HepG2 (cell line): ENCODE measurements at regions not wholly inside any gene's neighbourhood (a gene's known extent, or its start where the extent isn't known, plus 50 kb on each side); places are given as distances from the start of the nearest gene placed in this dataset.

Experiments
- ATAC-seq: fragments of 200-7000 bp; cut with Tn5 transposase; 3 replicates; pipeline ENCODE4 v1.9.1; 2020; ENCODE audit warnings: mild to moderate bottlenecking, moderate library complexity
- BruUV-seq: library from RNA; stranded (reverse); fragments of 400-500 nt; replicated peaks from 2 replicates; lab custom pipeline; 2021; lab: Mats Ljungman, UMichigan
- CTCF ChIA-PET: fragments of 300-600 bp; formaldehyde crosslinking; extraction: SDS; loops from one replicate; lab custom pipeline; 2021; ENCODE audit warnings: low total read pairs, inconsistent platforms, low intra/inter-chr PET ratio; lab: Yijun Ruan, JAX
- POLR2A ChIA-PET: fragments of 350-600 bp; sonication (Branson Sonifier 250); formaldehyde crosslinking; loops from one replicate; lab custom pipeline; 2020; ENCODE audit warnings: antibody characterized with exemption, inconsistent platforms; lab: Yijun Ruan, JAX
- DNase-seq: peaks from one replicate; pipeline ENCODE4 v3.0.0-alpha.2; 2015; ENCODE audit warnings: low spot score
- FAIRE-seq: peaks from 3 replicates; lab custom pipeline; 2011; peaks lifted over from hg19 to GRCh38; lab: Jason Lieb, UNC
- H2AFZ ChIP-seq: one replicate; pipeline ENCODE4 v1.6.1; 2011; ENCODE audit warnings: low read length, inconsistent platforms
- H3K27ac ChIP-seq: fragments of 300-600 bp; 3 replicates; pipeline ENCODE4 v1.8.0; 2011; ENCODE audit warnings: mixed run types, mild to moderate bottlenecking, mixed read lengths, low read length, inconsistent platforms; ENCODE audit not compliant: insufficient read depth; ENCODE audit errors: extremely low read length
- H3K27me3 ChIP-seq, 2 experiments: fragments of 200-600 bp in 1 of 2; 2 replicates in 1 of 2; 3 replicates in 1 of 2; pipeline versions ENCODE4 v1.6.0 to v1.8.0; 2011; ENCODE audit warnings: low read length in 2 of 2, mild to moderate bottlenecking in 2 of 2, moderate library complexity in 2 of 2, inconsistent platforms in 1 of 2; ENCODE audit not compliant: insufficient read depth in 2 of 2, control insufficient read depth in 1 of 2
- H3K36me3 ChIP-seq, 2 experiments: fragments of 200-600 bp in 1 of 2; replicated peaks in 1 of 2; 2 replicates in 1 of 2; 3 replicates in 1 of 2; pipeline versions ENCODE4 v1.5.1 to v1.8.0; 2011; ENCODE audit warnings: low read length in 2 of 2, inconsistent platforms in 1 of 2; ENCODE audit not compliant: insufficient read depth in 2 of 2, control insufficient read depth in 1 of 2
- H3K4me1 ChIP-seq: 2 replicates; pipeline ENCODE4 v1.5.1; 2012; ENCODE audit warnings: low read length, inconsistent platforms; ENCODE audit not compliant: insufficient read depth
- H3K4me2 ChIP-seq: 2 replicates; pipeline ENCODE4 v1.6.0; 2011; ENCODE audit warnings: low read depth, low read length, inconsistent platforms
- H3K4me3 ChIP-seq, 3 experiments: fragments of 200-600 bp in 1 of 3; sonication (generic), shearing (Covaris generic) in 1 of 3; replicated peaks in 1 of 3; 2 replicates each; pipeline ENCODE4 v1.5.1; 2011 to 2016; ENCODE audit warnings: low read length in 3 of 3, inconsistent platforms in 2 of 3, low read depth in 2 of 3, mild to moderate bottlenecking in 2 of 3, control low read depth in 1 of 3, mixed read lengths in 1 of 3; ENCODE audit not compliant: insufficient read depth in 1 of 3
- H3K79me2 ChIP-seq: one replicate; pipeline ENCODE4 v1.6.1; 2011; ENCODE audit warnings: low read length, inconsistent platforms; ENCODE audit not compliant: insufficient read depth
- H3K9ac ChIP-seq: 2 replicates; pipeline ENCODE4 v1.6.0; 2011; ENCODE audit warnings: mild to moderate bottlenecking, low read depth, low read length, inconsistent platforms; ENCODE audit not compliant: insufficient read depth
- H3K9me3 ChIP-seq: 2 replicates; pipeline ENCODE4 v1.5.1; 2012; ENCODE audit warnings: mild to moderate bottlenecking, low read length
- H4K20me1 ChIP-seq: 2 replicates; pipeline ENCODE4 v1.6.0; 2011; ENCODE audit warnings: inconsistent platforms, mild to moderate bottlenecking, low read length, moderate library complexity; ENCODE audit not compliant: insufficient read depth
- CBX5 ChIP-seq: sonication (generic); formaldehyde crosslinking; IDR thresholded peaks from 2 replicates; pipeline ENCODE4 v1.4.0; 2020; ENCODE audit warnings: missing genetic modification reagents, borderline replicate concordance
- DR1 ChIP-seq: sonication (generic); formaldehyde crosslinking; IDR thresholded peaks from 2 replicates; pipeline ENCODE4 v1.8.0; 2021; ENCODE audit warnings: mild to moderate bottlenecking, missing genetic modification reagents, inconsistent platforms
- FOXA3 ChIP-seq: IDR thresholded peaks from 2 replicates; pipeline ENCODE4 v1.6.1; 2016; ENCODE audit warnings: missing genetic modification reagents, missing compliant biosample characterization
- HMGA1 ChIP-seq: sonication (generic); formaldehyde crosslinking; conservative IDR thresholded peaks from 2 replicates; pipeline ENCODE4 v1.4.0; 2020; ENCODE audit warnings: missing genetic modification reagents
- NFYC ChIP-seq: IDR thresholded peaks from 2 replicates; pipeline ENCODE4 v1.6.1; 2016; ENCODE audit warnings: missing genetic modification reagents, missing compliant biosample characterization
- RFX5 ChIP-seq: IDR thresholded peaks from 2 replicates; pipeline ENCODE4 v1.6.1; 2011; ENCODE audit warnings: low read depth, low read length, improper control_type of control experiment
- ZNF326 ChIP-seq: sonication (generic); formaldehyde crosslinking; IDR thresholded peaks from 2 replicates; pipeline ENCODE4 v1.4.0; 2020; ENCODE audit warnings: missing genetic modification reagents, borderline replicate concordance
- ZNF510 ChIP-seq: sonication (generic); formaldehyde crosslinking; IDR thresholded peaks from 2 replicates; pipeline ENCODE4 v1.4.0; 2020; ENCODE audit warnings: low read depth, mild to moderate bottlenecking, missing genetic modification reagents
- WGBS: methylation state at CpG from one replicate; pipeline ENCODE4 v1.1.6; 2017; ENCODE audit warnings: low lambda C conversion rate; 5-methylcytosine and 5-hydroxymethylcytosine counted together
- in situ Hi-C: cut with HindIII; loops from 2 replicates; pipeline ENCODE4 v1.10.0; 2017; ENCODE audit warnings: low pct_unique_long_range_greater_than_20kb; ENCODE audit not compliant: extremely low pct_ligation_motif_present
- intact Hi-C: fragments of 100-400 bp; cut with micrococcal nuclease; formaldehyde crosslinking; loops from one replicate; pipeline ENCODE4 v1.10.0; 2022; ENCODE audit not compliant: unreplicated experiment
- TF ChIP-seq, protein P1 (sequence below): sonication (generic); formaldehyde crosslinking; IDR thresholded peaks from 2 replicates; pipeline ENCODE4 v1.4.0; 2020; ENCODE audit warnings: missing genetic modification reagents
- TF ChIP-seq, protein P2 (sequence below): sonication (generic); formaldehyde crosslinking; IDR thresholded peaks from 2 replicates; pipeline ENCODE4 v1.5.1; 2020; ENCODE audit warnings: missing genetic modification reagents, mild to moderate bottlenecking, borderline replicate concordance
- TF ChIP-seq, protein P3 (sequence below): sonication (generic); formaldehyde crosslinking; IDR thresholded peaks from 2 replicates; pipeline ENCODE4 v1.5.0; 2020; ENCODE audit warnings: missing genetic modification reagents
- TF ChIP-seq, protein P4 (sequence below): sonication (generic); formaldehyde crosslinking; IDR thresholded peaks from 2 replicates; pipeline ENCODE4 v1.4.0; 2020; ENCODE audit warnings: missing genetic modification reagents, borderline replicate concordance
- TF ChIP-seq, protein P5 (sequence below): sonication (generic); formaldehyde crosslinking; IDR thresholded peaks from 2 replicates; pipeline ENCODE4 v1.4.0; 2020; ENCODE audit warnings: mild to moderate bottlenecking, missing genetic modification reagents

DNA sequence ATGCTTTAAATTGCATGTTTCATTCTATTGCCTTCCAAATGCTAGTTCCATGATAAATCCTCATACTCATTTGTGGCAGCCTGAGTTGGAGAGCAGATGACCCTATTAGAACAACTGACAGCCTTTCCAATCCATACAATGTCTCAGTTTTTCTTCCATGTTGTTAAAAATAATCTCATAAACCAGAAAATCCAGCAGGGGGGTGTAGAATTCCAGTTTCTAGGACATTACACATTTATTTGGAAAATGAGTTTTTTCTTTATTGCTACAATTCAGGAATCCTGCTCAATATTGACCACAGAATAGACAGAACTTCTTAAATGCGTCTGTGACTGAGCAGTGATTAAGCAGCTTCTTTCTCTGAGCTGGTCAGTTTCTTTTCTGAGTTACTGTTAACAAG lies 174.2 kb upstream of the ATP10A start:
- 0% methylated on average over 1 of the region's 1 CpG for WGBS
- CTCF ChIA-PET = no interaction called here
- Histone ChIP-seq H3K4me1 (no peaks in the 10 kb centered on the region), H3K36me3 (no peaks in the 10 kb centered on the region), H4K20me1 (no peaks in the 10 kb centered on the region), H3K9ac (no peak overlapping the region), H2AFZ (no peak overlapping the region), H3K79me2 (no peaks in the 10 kb centered on the region), H3K9me3 (no peaks in the 10 kb centered on the region), H3K27ac (no peak overlapping the region), H3K4me3 (no peak overlapping the region), H3K4me2 (no peak overlapping the region), H3K27me3 (no peaks in the 10 kb centered on the region)
- intact Hi-C loops = no loop called here
- DNase-seq (no peak), FAIRE-seq (no peak), ATAC-seq (no peak)
- BruUV-seq = no TSS peak
- POLR2A ChIA-PET = no interaction called here
- in situ Hi-C loops = no loop called here
- TF ChIP-seq, protein P1, sequence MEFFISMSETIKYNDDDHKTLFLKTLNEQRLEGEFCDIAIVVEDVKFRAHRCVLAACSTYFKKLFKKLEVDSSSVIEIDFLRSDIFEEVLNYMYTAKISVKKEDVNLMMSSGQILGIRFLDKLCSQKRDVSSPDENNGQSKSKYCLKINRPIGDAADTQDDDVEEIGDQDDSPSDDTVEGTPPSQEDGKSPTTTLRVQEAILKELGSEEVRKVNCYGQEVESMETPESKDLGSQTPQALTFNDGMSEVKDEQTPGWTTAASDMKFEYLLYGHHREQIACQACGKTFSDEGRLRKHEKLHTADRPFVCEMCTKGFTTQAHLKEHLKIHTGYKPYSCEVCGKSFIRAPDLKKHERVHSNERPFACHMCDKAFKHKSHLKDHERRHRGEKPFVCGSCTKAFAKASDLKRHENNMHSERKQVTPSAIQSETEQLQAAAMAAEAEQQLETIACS = no peak
- TF ChIP-seq ZNF510 (no peak), RFX5 (no peak), DR1 (CRISPR knock-in tag) (no peak), CBX5 (CRISPR knock-in tag) (no peak), NFYC (CRISPR knock-in tag) (no peak), HMGA1 (CRISPR knock-in tag) (no peak), FOXA3 (CRISPR knock-in tag) (no peak), ZNF326 (CRISPR knock-in tag) (no peak)
- TF ChIP-seq, protein P2, sequence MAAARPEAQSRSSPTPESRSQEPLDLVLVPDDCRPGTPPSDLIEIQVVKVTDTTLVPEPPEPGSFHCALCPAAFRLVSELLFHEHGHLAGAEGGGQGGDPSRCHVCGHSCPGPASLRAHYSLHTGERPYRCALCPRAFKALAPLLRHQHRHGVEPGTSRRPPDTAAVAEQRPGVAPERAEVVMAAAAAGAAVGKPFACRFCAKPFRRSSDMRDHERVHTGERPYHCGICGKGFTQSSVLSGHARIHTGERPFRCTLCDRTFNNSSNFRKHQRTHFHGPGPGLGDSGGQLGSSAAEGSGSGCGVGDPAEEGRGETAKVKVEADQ (CRISPR knock-in tag) = no peak
- TF ChIP-seq, protein P3, sequence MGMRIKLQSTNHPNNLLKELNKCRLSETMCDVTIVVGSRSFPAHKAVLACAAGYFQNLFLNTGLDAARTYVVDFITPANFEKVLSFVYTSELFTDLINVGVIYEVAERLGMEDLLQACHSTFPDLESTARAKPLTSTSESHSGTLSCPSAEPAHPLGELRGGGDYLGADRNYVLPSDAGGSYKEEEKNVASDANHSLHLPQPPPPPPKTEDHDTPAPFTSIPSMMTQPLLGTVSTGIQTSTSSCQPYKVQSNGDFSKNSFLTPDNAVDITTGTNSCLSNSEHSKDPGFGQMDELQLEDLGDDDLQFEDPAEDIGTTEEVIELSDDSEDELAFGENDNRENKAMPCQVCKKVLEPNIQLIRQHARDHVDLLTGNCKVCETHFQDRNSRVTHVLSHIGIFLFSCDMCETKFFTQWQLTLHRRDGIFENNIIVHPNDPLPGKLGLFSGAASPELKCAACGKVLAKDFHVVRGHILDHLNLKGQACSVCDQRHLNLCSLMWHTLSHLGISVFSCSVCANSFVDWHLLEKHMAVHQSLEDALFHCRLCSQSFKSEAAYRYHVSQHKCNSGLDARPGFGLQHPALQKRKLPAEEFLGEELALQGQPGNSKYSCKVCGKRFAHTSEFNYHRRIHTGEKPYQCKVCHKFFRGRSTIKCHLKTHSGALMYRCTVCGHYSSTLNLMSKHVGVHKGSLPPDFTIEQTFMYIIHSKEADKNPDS (CRISPR knock-in tag) = no peak
- TF ChIP-seq, protein P4, sequence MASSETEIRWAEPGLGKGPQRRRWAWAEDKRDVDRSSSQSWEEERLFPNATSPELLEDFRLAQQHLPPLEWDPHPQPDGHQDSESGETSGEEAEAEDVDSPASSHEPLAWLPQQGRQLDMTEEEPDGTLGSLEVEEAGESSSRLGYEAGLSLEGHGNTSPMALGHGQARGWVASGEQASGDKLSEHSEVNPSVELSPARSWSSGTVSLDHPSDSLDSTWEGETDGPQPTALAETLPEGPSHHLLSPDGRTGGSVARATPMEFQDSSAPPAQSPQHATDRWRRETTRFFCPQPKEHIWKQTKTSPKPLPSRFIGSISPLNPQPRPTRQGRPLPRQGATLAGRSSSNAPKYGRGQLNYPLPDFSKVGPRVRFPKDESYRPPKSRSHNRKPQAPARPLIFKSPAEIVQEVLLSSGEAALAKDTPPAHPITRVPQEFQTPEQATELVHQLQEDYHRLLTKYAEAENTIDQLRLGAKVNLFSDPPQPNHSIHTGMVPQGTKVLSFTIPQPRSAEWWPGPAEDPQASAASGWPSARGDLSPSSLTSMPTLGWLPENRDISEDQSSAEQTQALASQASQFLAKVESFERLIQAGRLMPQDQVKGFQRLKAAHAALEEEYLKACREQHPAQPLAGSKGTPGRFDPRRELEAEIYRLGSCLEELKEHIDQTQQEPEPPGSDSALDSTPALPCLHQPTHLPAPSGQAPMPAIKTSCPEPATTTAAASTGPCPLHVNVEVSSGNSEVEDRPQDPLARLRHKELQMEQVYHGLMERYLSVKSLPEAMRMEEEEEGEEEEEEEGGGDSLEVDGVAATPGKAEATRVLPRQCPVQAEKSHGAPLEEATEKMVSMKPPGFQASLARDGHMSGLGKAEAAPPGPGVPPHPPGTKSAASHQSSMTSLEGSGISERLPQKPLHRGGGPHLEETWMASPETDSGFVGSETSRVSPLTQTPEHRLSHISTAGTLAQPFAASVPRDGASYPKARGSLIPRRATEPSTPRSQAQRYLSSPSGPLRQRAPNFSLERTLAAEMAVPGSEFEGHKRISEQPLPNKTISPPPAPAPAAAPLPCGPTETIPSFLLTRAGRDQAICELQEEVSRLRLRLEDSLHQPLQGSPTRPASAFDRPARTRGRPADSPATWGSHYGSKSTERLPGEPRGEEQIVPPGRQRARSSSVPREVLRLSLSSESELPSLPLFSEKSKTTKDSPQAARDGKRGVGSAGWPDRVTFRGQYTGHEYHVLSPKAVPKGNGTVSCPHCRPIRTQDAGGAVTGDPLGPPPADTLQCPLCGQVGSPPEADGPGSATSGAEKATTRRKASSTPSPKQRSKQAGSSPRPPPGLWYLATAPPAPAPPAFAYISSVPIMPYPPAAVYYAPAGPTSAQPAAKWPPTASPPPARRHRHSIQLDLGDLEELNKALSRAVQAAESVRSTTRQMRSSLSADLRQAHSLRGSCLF (CRISPR knock-in tag) = no peak
- TF ChIP-seq, protein P5, sequence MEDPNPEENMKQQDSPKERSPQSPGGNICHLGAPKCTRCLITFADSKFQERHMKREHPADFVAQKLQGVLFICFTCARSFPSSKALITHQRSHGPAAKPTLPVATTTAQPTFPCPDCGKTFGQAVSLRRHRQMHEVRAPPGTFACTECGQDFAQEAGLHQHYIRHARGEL (CRISPR knock-in tag) = no peak
